Karpas-422 (cell line): ENCODE measurements at regions not wholly inside any gene's neighbourhood (a gene's known extent, or its start where the extent isn't known, plus 50 kb on each side); places are given as distances from the start of the nearest gene placed in this dataset.
"Not testable (repeated sequence)": the region's sequence is repeated elsewhere in the genome, so short reads cannot be mapped to it uniquely, and the experiment has no call there.

Source experiments
- DNase-seq: peaks from one replicate; pipeline ENCODE4 v3.0.0-alpha.2; 2015
- H2AFZ ChIP-seq: fragments of 200-600 bp; sonication (generic); 2 replicates; pipeline ENCODE4 v1.6.1; 2014; ENCODE audit warnings: antibody characterized with exemption, low read length, mixed read lengths
- H3K27ac ChIP-seq: fragments of 200-600 bp; sonication (generic); 2 replicates; pipeline ENCODE4 v1.5.1; 2014; ENCODE audit warnings: mild to moderate bottlenecking, low read length, moderate library complexity
- H3K27me3 ChIP-seq: fragments of 200-600 bp; sonication (generic); 2 replicates; pipeline ENCODE4 v1.6.1; 2014; ENCODE audit warnings: low read length, mixed read lengths
- H3K36me3 ChIP-seq: fragments of 200-600 bp; sonication (generic); 2 replicates; pipeline ENCODE4 v1.6.1; 2014; ENCODE audit warnings: low read length, mixed read lengths; ENCODE audit not compliant: insufficient read depth
- H3K4me1 ChIP-seq: fragments of 200-600 bp; sonication (generic); 2 replicates; pipeline ENCODE4 v1.6.1; 2014; ENCODE audit warnings: mild to moderate bottlenecking, low read length, mixed read lengths
- H3K4me2 ChIP-seq: fragments of 200-600 bp; sonication (generic); 2 replicates; pipeline ENCODE4 v1.6.1; 2014; ENCODE audit warnings: low read length, low read depth, mild to moderate bottlenecking; ENCODE audit not compliant: poor library complexity, severe bottlenecking
- H3K4me3 ChIP-seq: fragments of 200-600 bp; sonication (generic); 2 replicates; pipeline ENCODE4 v1.5.1; 2014; ENCODE audit warnings: mild to moderate bottlenecking, antibody characterized with exemption, low read length, mixed read lengths
- H3K79me2 ChIP-seq: fragments of 200-600 bp; sonication (generic); 2 replicates; pipeline ENCODE4 v1.6.1; 2014; ENCODE audit warnings: mild to moderate bottlenecking, low read length, mixed read lengths
- H3K9ac ChIP-seq: fragments of 200-600 bp; sonication (generic); 2 replicates; pipeline ENCODE4 v1.6.0; 2014; ENCODE audit warnings: low read length
- H3K9me2 ChIP-seq: fragments of 200-600 bp; sonication (generic), shearing (Covaris generic); replicated peaks from 2 replicates; pipeline ENCODE4 v1.6.0; 2014; ENCODE audit warnings: mild to moderate bottlenecking, low read length, moderate library complexity; ENCODE audit not compliant: insufficient read depth
- H3K9me3 ChIP-seq: fragments of 300-700, 200-600 bp; sonication (generic); 2 replicates; pipeline ENCODE4 v1.6.1; 2014; ENCODE audit warnings: low read length, mixed read lengths
- H4K20me1 ChIP-seq: fragments of 200-600 bp; sonication (generic); 2 replicates; pipeline ENCODE4 v1.6.1; 2014; ENCODE audit warnings: mild to moderate bottlenecking, antibody characterized with exemption, low read length, low read depth; ENCODE audit not compliant: insufficient read depth

- H3K4me1 ChIP-seq, result no peaks in the 10 kb centered on the region
- H3K4me2 ChIP-seq, result no peak overlapping the region
- no peaks in the 10 kb centered on the region for H3K9me3 ChIP-seq
- H3K4me3 ChIP-seq, result no peak overlapping the region
- no peak overlapping the region for H3K27ac ChIP-seq
- no peaks in the 10 kb centered on the region for H3K9me2 ChIP-seq
- no peak overlapping the region for H2AFZ ChIP-seq
- no peak for DNase-seq
- no peaks in the 10 kb centered on the region for H3K79me2 ChIP-seq
- no peaks in the 10 kb centered on the region for H3K27me3 ChIP-seq
- H3K9ac ChIP-seq, result no peak overlapping the region
- no peaks in the 10 kb centered on the region for H4K20me1 ChIP-seq
- H3K36me3 ChIP-seq, result no peaks in the 10 kb centered on the region
Measured at GRCh38 chr3:153783106-153783505, 338.1 kb upstream of the ARHGEF26 start.

GRCh38 chr3:153783741-153784480 is 337.3 kb upstream of the ARHGEF26 start:
- Histone ChIP-seq H4K20me1 (no peaks in the 10 kb centered on the region), H3K4me3 (no peak overlapping the region), H3K27me3 (no peaks in the 10 kb centered on the region), H3K9me2 (no peaks in the 10 kb centered on the region), H3K36me3 (no peaks in the 10 kb centered on the region), H3K9me3 (no peaks in the 10 kb centered on the region), H3K4me1 (no peaks in the 10 kb centered on the region), H3K9ac (no peak overlapping the region), H3K27ac (no peak overlapping the region), H3K79me2 (no peaks in the 10 kb centered on the region), H2AFZ (no peak overlapping the region), H3K4me2 (no peak overlapping the region)
- no peak for DNase-seq

- H3K4me3 ChIP-seq, result no peak overlapping the region
- no peak for DNase-seq
- no peaks in the 10 kb centered on the region for H3K4me1 ChIP-seq
- no peaks in the 10 kb centered on the region for H3K79me2 ChIP-seq
- H3K27me3 ChIP-seq, result no peaks in the 10 kb centered on the region
- no peaks in the 10 kb centered on the region for H4K20me1 ChIP-seq
- H3K9ac ChIP-seq, result no peak overlapping the region
- H3K9me3 ChIP-seq, result no peaks in the 10 kb centered on the region
- no peak overlapping the region for H3K27ac ChIP-seq
- H3K36me3 ChIP-seq, result no peaks in the 10 kb centered on the region
- H2AFZ ChIP-seq, result no peak overlapping the region
- H3K9me2 ChIP-seq, result no peaks in the 10 kb centered on the region
- H3K4me2 ChIP-seq, result no peak overlapping the region
Measured at GRCh38 chr3:153785901-153786300, 335.3 kb upstream of the ARHGEF26 start.

- H3K36me3 ChIP-seq, result no peaks in the 10 kb centered on the region
- H3K9me2 ChIP-seq, result no peaks in the 10 kb centered on the region
- no peak overlapping the region for H3K4me3 ChIP-seq
- no peaks in the 10 kb centered on the region for H3K27me3 ChIP-seq
- H3K9me3 ChIP-seq, result peaks cover 10% of the 10 kb centered on the region; the same call in 1 of the 2 replicates
- DNase-seq, result no peak
- no peaks in the 10 kb centered on the region for H4K20me1 ChIP-seq
- H3K4me2 ChIP-seq, result no peak overlapping the region
- H3K4me1 ChIP-seq, result no peaks in the 10 kb centered on the region
- no peaks in the 10 kb centered on the region for H3K79me2 ChIP-seq
- H3K9ac ChIP-seq, result no peak overlapping the region
- no peak overlapping the region for H3K27ac ChIP-seq
- no peak overlapping the region for H2AFZ ChIP-seq
Measured at GRCh38 chr3:153789380-153789779, 331.8 kb upstream of the ARHGEF26 start.

GRCh38 chr3:153797056-153797455 is 324.1 kb upstream of the ARHGEF26 start:
- not testable (repeated sequence) for H3K4me1 ChIP-seq, H2AFZ ChIP-seq, H3K9me3 ChIP-seq, H3K4me2 ChIP-seq, DNase-seq, H3K9me2 ChIP-seq, H3K27ac ChIP-seq, H3K9ac ChIP-seq, H4K20me1 ChIP-seq, H3K36me3 ChIP-seq, H3K4me3 ChIP-seq, H3K79me2 ChIP-seq, H3K27me3 ChIP-seq

- no peak overlapping the region for H3K4me2 ChIP-seq
- DNase-seq, result no peak
- no peaks in the 10 kb centered on the region for H3K27me3 ChIP-seq
- H3K4me1 ChIP-seq, result no peaks in the 10 kb centered on the region
- H3K9me2 ChIP-seq, result 0 out of 2 replicates have a peak, but pooled peaks cover 3% of the 10 kb centered on the region
- H3K9ac ChIP-seq, result no peak overlapping the region
- no peak overlapping the region for H2AFZ ChIP-seq
- no peaks in the 10 kb centered on the region for H3K79me2 ChIP-seq
- H3K9me3 ChIP-seq, result no peaks in the 10 kb centered on the region; the same call in 1 of the 2 replicates
- no peak overlapping the region for H3K4me3 ChIP-seq
- H3K27ac ChIP-seq, result no peak overlapping the region
- H3K36me3 ChIP-seq, result no peaks in the 10 kb centered on the region
- H4K20me1 ChIP-seq, result no peaks in the 10 kb centered on the region
Measured at GRCh38 chr3:153809097-153809496, 312.1 kb upstream of the ARHGEF26 start.

- Histone ChIP-seq H3K4me2 (no peak overlapping the region), H3K27me3 (no peaks in the 10 kb centered on the region), H3K79me2 (no peaks in the 10 kb centered on the region), H3K4me1 (no peaks in the 10 kb centered on the region), H3K9ac (no peak overlapping the region), H3K4me3 (no peak overlapping the region), H3K9me3 (no peaks in the 10 kb centered on the region), H3K9me2 (no peaks in the 10 kb centered on the region), H4K20me1 (no peaks in the 10 kb centered on the region), H3K27ac (no peak overlapping the region), H2AFZ (no peak overlapping the region), H3K36me3 (no peaks in the 10 kb centered on the region)
- no peak for DNase-seq
Measured at GRCh38 chr3:153818338-153818737, 302.9 kb upstream of the ARHGEF26 start.

GRCh38 chr3:153820035-153820434 is 301.2 kb upstream of the ARHGEF26 start:
- no peak overlapping the region for H3K9ac ChIP-seq
- no peak for DNase-seq
- H3K4me2 ChIP-seq, result no peak overlapping the region
- no peak overlapping the region for H3K4me3 ChIP-seq
- no peaks in the 10 kb centered on the region for H3K27me3 ChIP-seq
- no peaks in the 10 kb centered on the region for H3K79me2 ChIP-seq
- no peaks in the 10 kb centered on the region for H3K36me3 ChIP-seq
- no peaks in the 10 kb centered on the region for H4K20me1 ChIP-seq
- no peaks in the 10 kb centered on the region for H3K4me1 ChIP-seq
- no peak overlapping the region for H2AFZ ChIP-seq
- H3K9me2 ChIP-seq, result no peaks in the 10 kb centered on the region
- no peak overlapping the region for H3K27ac ChIP-seq
- H3K9me3 ChIP-seq, result no peaks in the 10 kb centered on the region
